ENCODE measurements at regions not wholly inside any gene's neighbourhood (a gene's known extent, or its start where the extent isn't known, plus 50 kb on each side); places are given as distances from the start of the nearest gene placed in this dataset.

DNA sequence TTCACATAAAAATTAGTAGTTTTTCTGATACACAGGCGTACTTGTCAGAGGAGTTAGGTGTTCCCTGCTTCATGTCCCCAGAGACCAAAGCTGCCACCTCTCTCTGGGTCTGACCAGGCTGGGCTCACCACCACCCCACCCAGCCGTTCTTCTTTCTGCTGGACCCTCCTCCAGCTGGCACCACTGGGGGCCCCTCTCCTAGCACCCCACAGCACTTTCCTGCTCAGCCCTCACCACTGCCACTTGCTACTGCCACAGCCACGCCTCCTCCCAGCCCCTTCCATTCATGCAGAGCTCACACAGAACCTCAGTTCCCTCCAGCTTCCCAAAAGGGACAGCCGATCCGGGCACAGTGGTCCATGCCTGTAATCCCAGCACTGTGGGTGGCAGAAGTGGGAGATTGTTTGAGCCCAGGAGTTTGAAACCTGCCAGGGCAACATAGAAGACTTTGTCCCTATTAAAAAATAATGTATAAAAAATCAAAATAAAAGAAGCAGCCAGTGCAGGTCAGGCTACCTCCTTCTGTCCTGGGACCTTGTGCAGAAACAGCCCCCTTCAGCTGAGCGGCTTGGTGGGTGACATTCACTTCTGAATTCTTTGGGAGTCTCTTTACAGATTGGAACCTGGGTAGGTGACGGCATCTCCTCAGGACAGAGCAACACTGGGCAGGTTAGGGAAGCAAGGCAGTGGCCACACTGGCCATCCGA, 208.3 kb downstream of the TOMM20 start:
- no peaks in the 10 kb centered on the region for H3K36me3 ChIP-seq (ENCODE audit: control insufficient read depth, insufficient read depth, low read length)
- 90% methylated on average over 6 of the region's 8 CpGs for WGBS (ENCODE audit: insufficient coverage)
- H3K4me1 ChIP-seq (ENCODE audit: control insufficient read depth, insufficient read depth, low read length), result peaks cover 14% of the 10 kb centered on the region
- Mint-ChIP-seq H3K27ac (no peak overlapping the region), H3K27me3 (ENCODE audit: low read depth in 2 of 2) (peaks cover 0 to 3% of the 10 kb centered on the region in 2 donors), H3K4me1 (peaks cover 10 to 20% of the 10 kb centered on the region in 2 donors), H3K4me3 (no peak overlapping the region), H3K9me3 (no peaks in the 10 kb centered on the region), H3K36me3 (no peaks in the 10 kb centered on the region)
- TF ChIP-seq, protein P1, sequence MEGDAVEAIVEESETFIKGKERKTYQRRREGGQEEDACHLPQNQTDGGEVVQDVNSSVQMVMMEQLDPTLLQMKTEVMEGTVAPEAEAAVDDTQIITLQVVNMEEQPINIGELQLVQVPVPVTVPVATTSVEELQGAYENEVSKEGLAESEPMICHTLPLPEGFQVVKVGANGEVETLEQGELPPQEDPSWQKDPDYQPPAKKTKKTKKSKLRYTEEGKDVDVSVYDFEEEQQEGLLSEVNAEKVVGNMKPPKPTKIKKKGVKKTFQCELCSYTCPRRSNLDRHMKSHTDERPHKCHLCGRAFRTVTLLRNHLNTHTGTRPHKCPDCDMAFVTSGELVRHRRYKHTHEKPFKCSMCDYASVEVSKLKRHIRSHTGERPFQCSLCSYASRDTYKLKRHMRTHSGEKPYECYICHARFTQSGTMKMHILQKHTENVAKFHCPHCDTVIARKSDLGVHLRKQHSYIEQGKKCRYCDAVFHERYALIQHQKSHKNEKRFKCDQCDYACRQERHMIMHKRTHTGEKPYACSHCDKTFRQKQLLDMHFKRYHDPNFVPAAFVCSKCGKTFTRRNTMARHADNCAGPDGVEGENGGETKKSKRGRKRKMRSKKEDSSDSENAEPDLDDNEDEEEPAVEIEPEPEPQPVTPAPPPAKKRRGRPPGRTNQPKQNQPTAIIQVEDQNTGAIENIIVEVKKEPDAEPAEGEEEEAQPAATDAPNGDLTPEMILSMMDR (IDR thresholded peaks at IDR 0.05), result no peak
- no peaks in the 10 kb centered on the region for H3K9me3 ChIP-seq (ENCODE audit: control insufficient read depth, insufficient read depth, low read length)
- intact Hi-C loops (cut with micrococcal nuclease), result no loop called here
- H3K27me3 ChIP-seq (ENCODE audit: control insufficient read depth, insufficient read depth, low read length), result no peaks in the 10 kb centered on the region
- H3K27ac ChIP-seq (ENCODE audit: low read length), result no peak overlapping the region
- H3K4me3 ChIP-seq (ENCODE audit: low read length), result no peak overlapping the region
- DNase-seq, result no peak
- ATAC-seq, result no peak

DNA sequence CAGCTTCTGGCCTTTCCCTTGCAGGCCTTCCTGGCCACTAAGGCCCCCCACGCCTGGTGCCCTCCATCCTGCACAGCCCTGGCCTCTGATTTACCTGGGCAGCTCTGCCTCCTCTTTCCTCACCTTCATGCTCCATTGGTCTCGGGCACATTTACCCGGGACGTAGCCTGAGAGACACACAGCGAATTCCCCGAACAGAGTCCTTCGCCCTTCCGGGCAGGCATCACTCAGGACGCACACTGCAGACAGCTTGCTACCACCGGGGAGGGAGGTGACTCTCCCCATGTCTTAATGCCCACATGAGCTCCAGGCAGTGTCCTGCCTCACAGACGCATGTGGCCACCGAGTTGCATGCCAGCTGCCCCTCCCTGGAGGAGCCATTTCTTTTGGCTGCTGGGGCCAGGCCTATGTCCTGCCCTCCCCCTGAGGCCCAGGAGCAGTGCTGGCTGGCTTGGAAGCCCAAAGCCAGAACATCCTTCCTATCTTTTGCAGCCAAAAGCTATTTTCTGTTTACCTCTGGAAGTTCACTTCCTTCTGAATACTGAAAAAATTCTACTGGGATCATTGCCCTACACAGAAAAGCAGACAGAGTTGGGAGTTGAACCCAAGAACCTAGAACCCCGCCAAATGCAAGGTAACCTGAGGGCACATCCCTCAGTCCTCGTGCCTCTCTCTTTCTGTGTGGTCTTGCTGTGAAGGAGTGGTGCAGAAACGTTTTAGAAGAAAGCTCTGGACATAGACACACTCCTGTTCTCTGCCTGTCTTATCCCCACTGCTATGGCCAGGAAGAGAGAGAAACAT, 209.5 kb downstream of the TOMM20 start:
- H3K9me3 ChIP-seq (ENCODE audit: control insufficient read depth, insufficient read depth, low read length), result no peaks in the 10 kb centered on the region
- 90% methylated on average over 15 of the region's 15 CpGs for WGBS (ENCODE audit: insufficient coverage)
- ATAC-seq, result no peak
- Mint-ChIP-seq H3K36me3 (no peaks in the 10 kb centered on the region), H3K27me3 (ENCODE audit: low read depth in 2 of 2) (peaks cover 0 to 3% of the 10 kb centered on the region in 2 donors), H3K4me3 (no peak overlapping the region), H3K4me1 (peaks cover 7 to 20% of the 10 kb centered on the region in 2 donors), H3K9me3 (no peaks in the 10 kb centered on the region), H3K27ac (peak overlapping the region in 1 of 2 donors; percentile 31)
- H3K27me3 ChIP-seq (ENCODE audit: control insufficient read depth, insufficient read depth, low read length), result no peaks in the 10 kb centered on the region
- intact Hi-C loops (cut with micrococcal nuclease), result no loop called here
- no peak for DNase-seq
- TF ChIP-seq, protein P1 (IDR thresholded peaks at IDR 0.05), result no peak
- no peak overlapping the region for H3K4me3 ChIP-seq (ENCODE audit: low read length)
- H3K4me1 ChIP-seq (ENCODE audit: control insufficient read depth, insufficient read depth, low read length), result peaks cover 3% of the 10 kb centered on the region
- no peak overlapping the region for H3K27ac ChIP-seq (ENCODE audit: low read length)
- no peaks in the 10 kb centered on the region for H3K36me3 ChIP-seq (ENCODE audit: control insufficient read depth, insufficient read depth, low read length)

DNA sequence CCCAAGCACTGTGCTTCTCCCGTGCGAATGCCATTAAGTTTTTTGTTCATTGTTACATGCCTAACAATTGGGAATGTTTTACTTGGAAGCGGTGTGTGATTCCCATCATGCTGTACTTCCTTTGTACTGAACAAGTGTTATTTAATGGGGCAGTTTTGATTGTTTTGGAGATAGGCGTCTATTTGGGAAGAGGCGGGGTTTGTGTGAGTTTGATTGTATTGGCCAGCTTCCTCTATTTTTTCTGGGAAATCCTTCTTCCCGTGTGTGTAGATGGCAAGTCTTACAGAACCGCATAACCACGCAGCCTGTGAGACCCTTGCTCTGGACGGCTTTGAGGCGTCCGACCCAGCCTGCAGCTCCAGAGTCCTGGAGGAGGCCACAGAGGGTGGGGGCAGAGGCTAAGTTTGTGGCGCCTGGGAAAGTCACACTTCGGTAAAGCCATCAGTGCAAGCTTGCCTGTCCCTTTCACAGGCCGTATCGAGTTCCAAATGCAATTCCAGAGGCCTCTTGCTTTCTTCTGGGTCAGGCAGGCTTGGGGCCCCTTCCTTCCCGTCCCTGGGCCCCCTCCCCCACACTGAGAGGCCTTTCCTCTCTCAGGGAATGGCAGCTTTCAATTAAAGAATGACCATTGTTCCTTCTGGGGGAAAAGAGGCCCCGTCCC, 210.3 kb downstream of the TOMM20 start:
- Mint-ChIP-seq H3K36me3 (no peaks in the 10 kb centered on the region), H3K4me3 (no peak overlapping the region), H3K4me1 (peaks cover 15 to 28% of the 10 kb centered on the region in 2 donors), H3K9me3 (no peaks in the 10 kb centered on the region), H3K27ac (no peak overlapping the region), H3K27me3 (ENCODE audit: low read depth in 2 of 2) (peaks cover 0 to 2% of the 10 kb centered on the region in 2 donors)
- no peaks in the 10 kb centered on the region for H3K27me3 ChIP-seq (ENCODE audit: control insufficient read depth, insufficient read depth, low read length)
- intact Hi-C loops (cut with micrococcal nuclease), result no loop called here
- peaks cover 7% of the 10 kb centered on the region for H3K4me1 ChIP-seq (ENCODE audit: control insufficient read depth, insufficient read depth, low read length)
- ATAC-seq (no peak), DNase-seq (no peak)
- no peaks in the 10 kb centered on the region for H3K36me3 ChIP-seq (ENCODE audit: control insufficient read depth, insufficient read depth, low read length)
- TF ChIP-seq, protein P1 (IDR thresholded peaks at IDR 0.05), result no peak
- no peaks in the 10 kb centered on the region for H3K9me3 ChIP-seq (ENCODE audit: control insufficient read depth, insufficient read depth, low read length)
- H3K27ac ChIP-seq (ENCODE audit: low read length), result no peak overlapping the region
- no peak overlapping the region for H3K4me3 ChIP-seq (ENCODE audit: low read length)
- 80% methylated on average over 17 of the region's 17 CpGs for WGBS (ENCODE audit: insufficient coverage)
